Left renal pelvis (tissue), 4 donors: ENCODE measurements at regions not wholly inside any gene's neighbourhood (a gene's known extent, or its start where the extent isn't known, plus 50 kb on each side); places are given as distances from the start of the nearest gene placed in this dataset.

Source experiments
- DNase-seq, 4 donors: peaks; one replicate each; pipeline ENCODE4 v3.0.0-alpha.2; 2013; ENCODE audit warnings: low read depth in 4 of 4, low spot score in 3 of 4

DNA sequence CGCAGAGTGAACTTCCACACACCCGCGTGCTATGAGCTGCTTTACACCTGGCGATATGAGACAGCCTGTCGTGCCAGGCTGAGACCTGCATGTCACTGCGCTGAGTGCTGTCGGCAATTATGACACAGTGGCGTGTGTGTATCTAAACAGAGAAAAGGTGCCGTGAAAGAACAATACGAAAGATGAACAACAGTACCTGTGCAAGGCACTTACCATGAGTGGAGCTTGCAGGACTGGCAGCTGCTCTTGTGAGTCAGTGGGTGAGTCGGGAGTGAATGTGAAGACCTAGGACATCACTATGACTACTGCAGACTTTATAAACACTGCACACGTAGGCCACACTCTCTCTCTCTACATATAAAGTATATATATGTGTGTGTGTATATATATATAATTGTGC is 68.5 kb upstream of the DUSP22 start:
- DNase-seq = no peak

DNA sequence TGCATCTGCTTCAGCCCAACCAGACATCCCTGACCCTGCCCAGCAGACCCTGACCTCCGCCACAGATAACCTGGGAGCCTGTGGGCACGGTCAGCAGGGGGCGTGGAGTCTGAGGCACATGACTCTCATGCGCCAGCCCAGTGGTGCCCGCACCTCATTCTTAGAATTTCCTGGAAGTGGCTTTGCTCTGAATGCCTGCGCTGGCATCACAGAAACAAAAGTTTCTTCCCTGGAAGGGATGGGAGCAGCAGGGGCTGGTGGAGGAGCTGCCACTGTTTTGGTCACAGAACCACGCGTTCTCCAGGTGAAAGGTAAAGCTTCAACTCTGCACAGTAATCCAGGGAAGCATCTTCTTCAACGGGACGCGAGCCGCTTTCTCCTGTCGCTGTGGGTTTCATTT is 67.9 kb upstream of the DUSP22 start:
- DNase-seq = no peak

GRCh38 chr6:225121-225721 is 67.1 kb upstream of the DUSP22 start:
- no peak for DNase-seq

GRCh38 chr6:225907-226306 is 66.4 kb upstream of the DUSP22 start:
- no peak for DNase-seq

DNA sequence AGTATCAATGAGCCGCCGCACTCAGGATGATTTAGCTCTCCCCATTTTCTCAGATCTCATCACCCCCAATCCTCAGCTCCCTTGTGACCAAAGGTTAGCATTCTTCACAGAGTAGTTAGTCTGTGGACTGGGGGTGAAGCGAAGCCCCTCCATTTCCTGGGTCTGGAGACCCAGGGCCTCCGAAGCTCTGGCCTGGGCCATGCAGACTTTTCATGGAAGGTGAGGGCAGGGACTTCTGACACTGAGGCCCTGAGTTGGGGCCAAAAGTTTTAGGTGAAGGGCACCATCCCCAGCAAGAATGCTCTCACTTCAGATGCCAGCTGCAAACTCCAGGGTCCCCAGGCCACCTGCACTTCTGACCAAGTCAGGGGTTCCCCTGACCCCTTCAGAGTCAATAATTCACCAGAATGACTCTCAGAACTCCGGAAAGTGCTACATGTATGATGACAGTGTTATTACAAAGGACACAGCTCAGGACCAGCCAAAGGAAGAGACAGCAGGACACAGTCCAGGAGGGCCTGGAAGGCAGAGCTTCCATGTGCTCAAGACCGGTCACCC is 65.7 kb upstream of the DUSP22 start:
- DNase-seq = no peak

DNA sequence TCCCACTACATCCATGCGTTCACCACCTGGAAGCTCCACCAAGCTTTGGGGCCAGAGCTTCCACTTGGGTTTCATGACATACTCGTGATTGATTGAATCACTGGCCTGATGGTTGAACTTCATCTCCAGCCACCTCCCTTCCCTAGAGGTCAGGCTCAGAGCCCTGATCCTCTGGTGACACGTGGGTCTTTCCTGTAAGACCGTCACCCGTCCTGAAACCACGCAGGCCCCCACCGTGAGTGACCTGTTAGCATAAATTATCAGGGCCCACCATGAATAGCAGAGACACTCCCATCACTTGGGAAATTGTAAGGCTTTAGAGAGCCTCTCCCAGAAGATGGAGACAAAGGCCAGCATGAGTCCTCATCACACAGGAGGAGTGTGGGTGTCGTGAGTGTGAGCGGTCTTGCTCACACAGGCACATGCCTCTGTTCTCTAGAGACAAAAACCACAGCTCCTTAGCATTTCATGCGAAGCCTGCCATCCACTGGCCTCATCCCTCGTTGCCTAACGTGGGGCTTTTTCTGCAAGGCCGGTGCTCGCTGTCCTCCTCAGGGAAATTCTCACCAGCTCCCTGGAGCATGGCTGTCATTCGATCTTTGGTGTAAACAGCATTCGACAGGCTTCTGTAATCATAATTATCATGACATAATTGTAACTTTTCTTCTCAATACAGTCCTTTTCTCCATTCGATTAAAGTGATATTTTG is 65.1 kb upstream of the DUSP22 start:
- DNase-seq = no peak

- no peak for DNase-seq
Observed at GRCh38 chr6:227812-228338, 64.4 kb upstream of the DUSP22 start.

DNA sequence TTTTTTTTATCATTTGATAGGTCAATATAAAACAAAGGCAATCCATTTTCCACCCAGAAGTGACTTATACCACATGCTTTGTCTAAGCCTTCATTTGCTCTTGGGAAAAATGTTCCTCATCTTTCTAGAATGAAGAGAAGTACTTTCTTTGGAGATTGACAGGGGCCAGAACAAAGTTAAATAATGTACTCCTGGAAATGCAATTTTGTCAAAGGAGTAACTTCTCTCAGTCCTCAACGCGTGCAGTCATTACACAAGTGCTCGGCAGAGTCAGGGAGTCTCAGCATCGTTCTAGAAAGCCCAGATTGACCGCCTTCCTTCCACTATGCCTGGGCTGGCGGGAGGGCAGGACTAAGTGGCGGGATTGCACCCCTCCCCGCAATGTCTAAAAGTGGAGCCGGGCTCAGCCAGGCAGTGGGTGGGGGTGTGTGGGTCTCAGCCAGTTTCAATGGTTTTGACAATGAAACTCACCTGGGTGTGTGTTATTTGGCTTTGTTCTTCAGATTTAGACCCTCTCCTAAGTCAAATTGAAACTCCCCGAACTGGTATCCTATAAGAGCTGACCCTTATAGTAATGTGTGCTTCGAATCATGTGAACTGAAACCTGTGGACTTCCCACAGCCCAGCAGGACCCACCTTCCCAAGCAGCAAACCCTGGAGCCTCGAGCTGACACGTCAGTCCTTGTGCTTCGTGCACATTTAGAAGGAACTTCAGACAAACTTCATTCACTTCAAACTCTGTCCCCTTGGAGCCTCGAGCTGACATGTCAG is 63.2 kb upstream of the DUSP22 start:
- no peak for DNase-seq

- DNase-seq = no peak
Observed at GRCh38 chr6:231779-232178, 60.5 kb upstream of the DUSP22 start.

DNA sequence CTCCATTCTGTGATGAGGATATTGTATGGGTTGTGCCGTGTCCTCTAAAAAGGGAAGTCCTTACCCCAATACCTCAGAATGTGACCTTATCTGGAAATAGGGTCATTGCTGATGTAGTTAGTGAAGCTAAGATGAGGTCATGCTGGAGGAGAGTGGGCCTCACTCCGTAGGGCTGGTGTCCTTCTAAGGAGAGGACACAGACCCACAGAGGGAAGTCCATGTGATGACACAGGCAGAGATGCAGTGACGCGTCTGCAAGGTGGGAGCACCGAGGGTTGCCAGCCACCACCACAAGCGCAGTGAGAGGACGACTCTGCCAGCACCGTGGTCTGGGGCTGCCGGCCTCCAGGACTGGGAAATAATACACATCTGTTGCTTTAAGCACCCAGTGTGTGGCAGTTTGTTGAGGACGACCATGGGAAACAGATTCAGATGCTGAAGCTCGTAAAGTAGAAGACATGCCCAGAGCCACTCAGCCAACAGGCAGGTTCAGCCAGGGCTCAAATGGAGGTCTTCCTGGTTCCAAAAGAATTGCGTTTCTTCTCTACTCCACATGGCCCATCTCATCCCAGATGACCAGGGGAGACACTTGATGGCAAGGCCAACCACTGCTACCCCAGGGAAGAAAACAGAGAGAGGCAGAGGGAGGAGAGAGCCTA is 59.2 kb upstream of the DUSP22 start:
- no peak for DNase-seq

GRCh38 chr6:234706-235372 is 57.4 kb upstream of the DUSP22 start:
- DNase-seq = no peak

GRCh38 chr6:235763-236360 is 56.4 kb upstream of the DUSP22 start:
- DNase-seq = no peak

- no peak for DNase-seq
Observed at GRCh38 chr6:236519-236918, 55.8 kb upstream of the DUSP22 start.

DNA sequence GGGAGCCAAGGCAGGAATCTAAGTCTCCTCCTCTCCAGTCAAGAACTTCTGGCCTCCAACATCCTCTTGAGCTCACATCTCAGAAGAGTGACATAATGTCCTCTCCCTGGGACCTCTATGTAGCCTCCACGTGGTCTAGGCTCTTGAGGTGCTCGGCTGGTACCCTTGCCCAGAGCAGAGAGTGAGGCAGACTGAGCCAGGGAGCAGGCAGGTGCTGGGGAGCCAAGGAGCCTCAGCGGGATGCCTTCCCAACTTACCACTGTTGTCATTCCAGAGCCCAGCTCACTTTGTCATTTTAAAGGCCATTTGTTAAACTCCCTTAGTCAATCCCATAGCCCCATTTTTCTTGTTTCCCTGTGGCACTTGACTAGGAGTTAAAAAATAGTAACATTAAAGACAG is 52.1 kb upstream of the DUSP22 start:
- no peak for DNase-seq

DNA sequence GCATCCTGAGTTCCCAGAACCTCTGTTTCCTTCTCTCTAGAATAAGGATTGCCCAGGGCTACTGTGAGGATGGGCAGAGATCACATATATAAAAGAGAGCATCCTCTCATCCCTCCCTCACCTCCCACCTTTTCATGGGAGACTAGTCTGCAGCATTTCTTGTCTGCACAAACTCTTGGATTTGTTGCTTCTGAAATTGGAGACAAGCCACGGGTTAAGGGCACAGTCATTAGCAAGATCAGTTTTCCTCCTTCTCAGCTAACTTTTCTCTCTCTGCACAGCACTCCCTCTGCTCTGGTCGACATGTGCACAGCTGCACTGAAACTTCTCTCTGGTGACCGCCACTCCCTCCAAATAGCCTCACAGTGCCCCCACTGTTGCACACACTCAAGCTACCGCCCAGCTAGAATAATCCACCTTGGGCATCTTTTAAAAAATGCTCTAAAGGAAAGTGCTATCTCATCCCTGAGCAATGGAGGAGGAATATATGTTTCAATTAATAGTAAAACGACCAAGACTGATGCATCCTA is 50.9 kb upstream of the DUSP22 start:
- peak in 2 of 4 donors; percentile 42 to 71 for DNase-seq
